HepG2 (cell line): ENCODE measurements at regions not wholly inside any gene's neighbourhood (a gene's known extent, or its start where the extent isn't known, plus 50 kb on each side); places are given as distances from the start of the nearest gene placed in this dataset.

Source experiments
- ATF7-NPFF ChIP-seq: sonication (generic); formaldehyde crosslinking; IDR thresholded peaks from 2 replicates; pipeline ENCODE4 v1.8.1; 2023; ENCODE audit warnings: mild to moderate bottlenecking, low read depth, missing genetic modification reagents, moderate library complexity
- CHD2 ChIP-seq: IDR thresholded peaks from 2 replicates; pipeline ENCODE4 v1.6.1; 2011; ENCODE audit warnings: low read depth, low read length, improper control_type of control experiment
- NBN ChIP-seq: fragments of 450-650 bp; conservative IDR thresholded peaks from 2 replicates; pipeline ENCODE4 v1.6.1; 2017
- RXRB ChIP-seq: IDR thresholded peaks from 2 replicates; pipeline ENCODE4 v1.6.1; 2016; ENCODE audit warnings: borderline replicate concordance, missing genetic modification reagents, missing compliant biosample characterization
- SIX4 ChIP-seq: sonication (generic); formaldehyde crosslinking; IDR thresholded peaks from 2 replicates; pipeline ENCODE4 v1.4.0; 2020; ENCODE audit warnings: missing genetic modification reagents
- SRSF4 ChIP-seq: fragments of 200-400 bp; formaldehyde crosslinking; IDR thresholded peaks from one replicate; pipeline ENCODE4 v1.6.1; 2018; ENCODE audit warnings: mild to moderate bottlenecking, low read depth, low read length, moderate library complexity; ENCODE audit not compliant: poor library complexity, severe bottlenecking
- TEAD3 ChIP-seq: optimal IDR thresholded peaks from 2 replicates; pipeline ENCODE3; 2016; ENCODE audit warnings: borderline replicate concordance
- UBTF ChIP-seq: sonication (generic); formaldehyde crosslinking; IDR thresholded peaks from 2 replicates; pipeline ENCODE4 v1.4.0; 2020; ENCODE audit warnings: mild to moderate bottlenecking, missing genetic modification reagents
- ZBTB14 ChIP-seq: sonication (generic); formaldehyde crosslinking; IDR thresholded peaks from 2 replicates; pipeline ENCODE4 v1.4.0; 2020; ENCODE audit warnings: missing genetic modification reagents
- ZNF235 ChIP-seq: sonication (generic); formaldehyde crosslinking; IDR thresholded peaks from 2 replicates; pipeline ENCODE4 v1.8.1; 2023; ENCODE audit warnings: mild to moderate bottlenecking, missing genetic modification reagents, borderline replicate concordance
- ZNF790 ChIP-seq: sonication (generic); formaldehyde crosslinking; IDR thresholded peaks from 2 replicates; pipeline ENCODE4 v1.8.0; 2022; ENCODE audit warnings: missing genetic modification reagents, mild to moderate bottlenecking, borderline replicate concordance
- TF ChIP-seq, protein P1 (sequence below): IDR thresholded peaks from 2 replicates; pipeline ENCODE4 v1.6.1; 2012; ENCODE audit warnings: low read length, improper control_type of control experiment
- TF ChIP-seq, protein P2 (sequence below): sonication (generic); formaldehyde crosslinking; IDR thresholded peaks from 2 replicates; pipeline ENCODE4 v1.4.0; 2020; ENCODE audit warnings: missing genetic modification reagents

DNA sequence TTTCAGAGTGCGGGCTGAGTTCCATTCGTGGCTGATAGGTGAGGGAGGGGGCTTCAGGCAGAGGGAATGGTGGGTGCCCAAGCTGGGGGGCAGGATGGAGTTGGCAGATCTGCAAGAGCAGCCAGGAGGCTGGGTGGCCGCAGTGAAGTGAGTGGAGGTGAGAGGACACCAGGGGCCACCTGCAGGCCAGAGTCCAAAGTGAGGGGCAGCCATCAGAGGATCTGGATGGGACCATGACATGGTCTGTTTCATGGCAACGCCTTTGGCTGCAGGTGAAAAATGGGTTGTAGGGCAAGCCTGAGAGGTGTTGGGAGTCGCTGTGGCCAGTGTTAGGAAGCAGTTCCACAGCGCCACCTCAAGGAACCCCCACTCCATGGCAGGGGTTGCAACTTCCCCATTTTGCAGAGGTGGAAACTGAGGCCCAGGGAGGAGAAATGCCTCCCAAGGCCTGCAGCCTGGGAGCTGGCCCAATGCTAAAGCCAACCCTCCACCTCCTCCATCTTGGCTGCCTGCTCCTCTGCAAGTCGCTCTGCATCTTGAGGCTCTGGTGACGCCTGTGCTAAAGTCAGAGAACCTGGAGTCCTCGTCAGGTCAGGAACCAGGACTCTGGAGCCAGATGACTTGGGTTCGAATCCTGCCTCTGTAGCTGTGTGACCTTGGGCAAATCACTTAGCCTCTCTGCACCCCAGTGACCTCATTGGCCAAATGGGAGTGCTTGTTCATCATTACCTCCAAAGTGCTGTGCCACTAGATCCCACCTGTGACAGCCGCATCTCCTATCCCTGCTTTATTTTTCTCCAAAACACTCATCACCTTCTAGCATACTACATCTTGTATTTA lies 153.8 kb downstream of the CEBPB start (continued):
- TF ChIP-seq, protein P1, sequence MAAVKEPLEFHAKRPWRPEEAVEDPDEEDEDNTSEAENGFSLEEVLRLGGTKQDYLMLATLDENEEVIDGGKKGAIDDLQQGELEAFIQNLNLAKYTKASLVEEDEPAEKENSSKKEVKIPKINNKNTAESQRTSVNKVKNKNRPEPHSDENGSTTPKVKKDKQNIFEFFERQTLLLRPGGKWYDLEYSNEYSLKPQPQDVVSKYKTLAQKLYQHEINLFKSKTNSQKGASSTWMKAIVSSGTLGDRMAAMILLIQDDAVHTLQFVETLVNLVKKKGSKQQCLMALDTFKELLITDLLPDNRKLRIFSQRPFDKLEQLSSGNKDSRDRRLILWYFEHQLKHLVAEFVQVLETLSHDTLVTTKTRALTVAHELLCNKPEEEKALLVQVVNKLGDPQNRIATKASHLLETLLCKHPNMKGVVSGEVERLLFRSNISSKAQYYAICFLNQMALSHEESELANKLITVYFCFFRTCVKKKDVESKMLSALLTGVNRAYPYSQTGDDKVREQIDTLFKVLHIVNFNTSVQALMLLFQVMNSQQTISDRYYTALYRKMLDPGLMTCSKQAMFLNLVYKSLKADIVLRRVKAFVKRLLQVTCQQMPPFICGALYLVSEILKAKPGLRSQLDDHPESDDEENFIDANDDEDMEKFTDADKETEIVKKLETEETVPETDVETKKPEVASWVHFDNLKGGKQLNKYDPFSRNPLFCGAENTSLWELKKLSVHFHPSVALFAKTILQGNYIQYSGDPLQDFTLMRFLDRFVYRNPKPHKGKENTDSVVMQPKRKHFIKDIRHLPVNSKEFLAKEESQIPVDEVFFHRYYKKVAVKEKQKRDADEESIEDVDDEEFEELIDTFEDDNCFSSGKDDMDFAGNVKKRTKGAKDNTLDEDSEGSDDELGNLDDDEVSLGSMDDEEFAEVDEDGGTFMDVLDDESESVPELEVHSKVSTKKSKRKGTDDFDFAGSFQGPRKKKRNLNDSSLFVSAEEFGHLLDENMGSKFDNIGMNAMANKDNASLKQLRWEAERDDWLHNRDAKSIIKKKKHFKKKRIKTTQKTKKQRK = no peak
- TF ChIP-seq ATF7-NPFF (CRISPR knock-in tag) (no peak), ZNF790 (CRISPR knock-in tag) (no peak), RXRB (CRISPR knock-in tag) (peak; percentile 67; the same call in 1 of the 2 replicates), SIX4 (CRISPR knock-in tag) (no peak), TEAD3 (CRISPR knock-in tag) (peak; percentile 20), UBTF (CRISPR knock-in tag) (peak; percentile 43; the same call in 1 of the 2 replicates), SRSF4 (no peak), NBN (no peak), CHD2 (no peak), ZNF235 (CRISPR knock-in tag) (0 out of 2 replicates have a peak, but pooled peaks have one; percentile 31), ZBTB14 (CRISPR knock-in tag) (no peak)
- TF ChIP-seq, protein P2, sequence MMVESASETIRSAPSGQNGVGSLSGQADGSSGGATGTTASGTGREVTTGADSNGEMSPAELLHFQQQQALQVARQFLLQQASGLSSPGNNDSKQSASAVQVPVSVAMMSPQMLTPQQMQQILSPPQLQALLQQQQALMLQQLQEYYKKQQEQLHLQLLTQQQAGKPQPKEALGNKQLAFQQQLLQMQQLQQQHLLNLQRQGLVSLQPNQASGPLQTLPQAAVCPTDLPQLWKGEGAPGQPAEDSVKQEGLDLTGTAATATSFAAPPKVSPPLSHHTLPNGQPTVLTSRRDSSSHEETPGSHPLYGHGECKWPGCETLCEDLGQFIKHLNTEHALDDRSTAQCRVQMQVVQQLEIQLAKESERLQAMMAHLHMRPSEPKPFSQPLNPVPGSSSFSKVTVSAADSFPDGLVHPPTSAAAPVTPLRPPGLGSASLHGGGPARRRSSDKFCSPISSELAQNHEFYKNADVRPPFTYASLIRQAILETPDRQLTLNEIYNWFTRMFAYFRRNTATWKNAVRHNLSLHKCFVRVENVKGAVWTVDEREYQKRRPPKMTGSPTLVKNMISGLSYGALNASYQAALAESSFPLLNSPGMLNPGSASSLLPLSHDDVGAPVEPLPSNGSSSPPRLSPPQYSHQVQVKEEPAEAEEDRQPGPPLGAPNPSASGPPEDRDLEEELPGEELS (CRISPR knock-in tag) = no peak
- TF ChIP-seq, all 625 proteins: peak for 107
